Heart left ventricle (tissue), 13 donors: ENCODE measurements at regions not wholly inside any gene's neighbourhood (a gene's known extent, or its start where the extent isn't known, plus 50 kb on each side); places are given as distances from the start of the nearest gene placed in this dataset.

ENCODE experiments used
- POLR2A ChIP-seq, 2 donors: fragments of 450-650 bp; IDR thresholded peaks; one replicate each; pipeline ENCODE4 v1.6.1; 2017; ENCODE audit warnings: antibody characterized with exemption in 2 of 2, mild to moderate bottlenecking in 2 of 2, moderate library complexity in 2 of 2
- TF ChIP-seq, protein P1 (sequence below), 12 donors: fragments of 200-600 bp; sonication (generic) in 4 of 12; IDR thresholded peaks; one replicate each; pipeline versions ENCODE4 v1.5.0 to v1.8.0; 2018 to 2022; ENCODE audit warnings: antibody characterized with exemption in 12 of 12, mild to moderate bottlenecking in 5 of 12
- donor health status: ischemic (EF 13 %, LVEDD 7.1; RV severe dilation, severe dysfunction).
- donor health status: DM: no; HTN: yes; CAD: no.
- donor health status: DM: no; HTN: no; CAD: no.
- donor health status: ischemic (EF 25% LVEDD 6.9; RV normal size, moderate dysfunction).
- donor health status: ischemic (EF 25% LVEDD 5.7; RV mildly dilated, moderate dysfunction).
- donor health status: ischemic (EF 35%, LVEDD 5.7; RV mildly dilated, moderate dysfunction).
- donor health status: nonischemic (EF 11% LVEDD 7.7; RV severe dilation, severe dysfunction).
- donor health status: DM: yes; HTN: yes; CAD: no.
- donor health status: PGD.
- donor health status: ischemic (EF 29% LVEDD 5.4; RV normal size, mild dysfunction).
- donor health status: nonischemic (EF 23%, LVEDD 6.1; RV moderate dilation, normal function).

DNA sequence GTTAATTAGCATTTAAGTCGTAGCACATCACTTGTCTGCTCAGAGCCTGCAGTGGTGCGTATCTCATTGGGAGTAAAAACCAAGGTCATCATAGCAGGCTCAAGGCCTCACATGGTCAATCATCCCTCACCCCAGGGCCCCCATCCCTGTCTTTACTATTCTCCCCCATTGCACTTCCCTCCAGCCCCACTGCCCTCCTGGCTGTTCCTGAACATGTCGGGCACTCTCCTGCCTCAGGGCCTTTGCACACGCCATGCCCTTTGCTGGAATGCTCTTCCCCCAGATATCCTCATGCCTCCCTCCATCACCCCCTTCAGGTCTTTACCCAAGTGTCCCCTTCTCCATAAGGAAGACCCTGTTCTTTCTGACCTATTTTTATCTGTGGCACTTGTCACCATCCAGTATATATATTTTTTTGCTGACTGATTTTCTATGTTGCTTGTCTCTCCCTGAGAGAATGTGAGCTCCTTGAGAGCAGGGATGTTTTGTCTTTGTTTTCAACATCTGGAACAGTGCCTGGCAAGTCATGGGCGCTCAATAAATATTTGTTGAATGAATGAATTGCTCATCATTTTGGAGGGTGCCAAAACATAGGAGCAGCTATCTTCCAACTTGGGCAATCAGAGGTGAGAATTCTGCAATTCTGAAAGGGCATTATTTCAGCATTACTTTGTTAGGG, 74.1 kb upstream of the POU3F1 start:
- TF ChIP-seq, protein P1, sequence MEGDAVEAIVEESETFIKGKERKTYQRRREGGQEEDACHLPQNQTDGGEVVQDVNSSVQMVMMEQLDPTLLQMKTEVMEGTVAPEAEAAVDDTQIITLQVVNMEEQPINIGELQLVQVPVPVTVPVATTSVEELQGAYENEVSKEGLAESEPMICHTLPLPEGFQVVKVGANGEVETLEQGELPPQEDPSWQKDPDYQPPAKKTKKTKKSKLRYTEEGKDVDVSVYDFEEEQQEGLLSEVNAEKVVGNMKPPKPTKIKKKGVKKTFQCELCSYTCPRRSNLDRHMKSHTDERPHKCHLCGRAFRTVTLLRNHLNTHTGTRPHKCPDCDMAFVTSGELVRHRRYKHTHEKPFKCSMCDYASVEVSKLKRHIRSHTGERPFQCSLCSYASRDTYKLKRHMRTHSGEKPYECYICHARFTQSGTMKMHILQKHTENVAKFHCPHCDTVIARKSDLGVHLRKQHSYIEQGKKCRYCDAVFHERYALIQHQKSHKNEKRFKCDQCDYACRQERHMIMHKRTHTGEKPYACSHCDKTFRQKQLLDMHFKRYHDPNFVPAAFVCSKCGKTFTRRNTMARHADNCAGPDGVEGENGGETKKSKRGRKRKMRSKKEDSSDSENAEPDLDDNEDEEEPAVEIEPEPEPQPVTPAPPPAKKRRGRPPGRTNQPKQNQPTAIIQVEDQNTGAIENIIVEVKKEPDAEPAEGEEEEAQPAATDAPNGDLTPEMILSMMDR (IDR thresholded peaks at IDR 0.05), result no peak
- no peak for TF ChIP-seq POLR2A (IDR thresholded peaks at IDR 0.05)
